WTC11 (cell line): ENCODE measurements at regions not wholly inside any gene's neighbourhood (a gene's known extent, or its start where the extent isn't known, plus 50 kb on each side); places are given as distances from the start of the nearest gene placed in this dataset.

Source experiments
- ATF2 ChIP-seq: sonication (generic); formaldehyde crosslinking; IDR thresholded peaks from 2 replicates; pipeline ENCODE4 v1.8.1; 2022; ENCODE audit warnings: low read depth, missing genetic modification reagents, borderline replicate concordance
- CTCF ChIP-seq: fragments of 200-600 bp; IDR thresholded peaks from 2 replicates; pipeline ENCODE4 v1.8.0; 2022; ENCODE audit warnings: antibody characterized with exemption
- E2F5 ChIP-seq: sonication (generic); formaldehyde crosslinking; IDR thresholded peaks from 2 replicates; pipeline ENCODE4 v1.8.1; 2022; ENCODE audit warnings: mild to moderate bottlenecking, moderate library complexity, missing genetic modification reagents
- FOXJ3 ChIP-seq: sonication (generic); formaldehyde crosslinking; IDR thresholded peaks from 2 replicates; pipeline ENCODE4 v1.9.0; 2021; ENCODE audit warnings: missing genetic modification reagents, mild to moderate bottlenecking, borderline replicate concordance
- USF2 ChIP-seq: sonication (generic); formaldehyde crosslinking; IDR thresholded peaks from 2 replicates; pipeline ENCODE4 v1.8.1; 2023; ENCODE audit warnings: mild to moderate bottlenecking, missing genetic modification reagents, moderate library complexity

GRCh38 chr2:57205241-57205640, 841.4 kb upstream of the VRK2 start:
- no peak for TF ChIP-seq CTCF
- TF ChIP-seq FOXJ3 (CRISPR knock-in tag) = no peak
- TF ChIP-seq ATF2 = no peak
- no peak for TF ChIP-seq E2F5 (CRISPR knock-in tag)
- TF ChIP-seq USF2 (CRISPR knock-in tag) = no peak
